ENCODE measurements at regions not wholly inside any gene's neighbourhood (a gene's known extent, or its start where the extent isn't known, plus 50 kb on each side); places are given as distances from the start of the nearest gene placed in this dataset.

- H3K27me3 ChIP-seq (replicated peaks; ENCODE audit: insufficient read depth), result no peaks in the 10 kb centered on the region
- TF ChIP-seq POLR2A (IDR thresholded peaks at IDR 0.05), result no peak
- no peak for TF ChIP-seq POLR2AphosphoS5 (IDR thresholded peaks at IDR 0.05)
- TF ChIP-seq CTCF (IDR thresholded peaks at IDR 0.05), result no peak
- no peak overlapping the region for H3K27ac ChIP-seq
- H3K9me3 ChIP-seq, result no peaks in the 10 kb centered on the region
- 54% methylated on average over 5 of the region's 5 CpGs for WGBS
- H3K4me1 ChIP-seq (replicated peaks), result no peaks in the 10 kb centered on the region
- DNase-seq (ENCODE audit: low spot score), result no peak
- no peak overlapping the region for H3K4me3 ChIP-seq
- no peaks in the 10 kb centered on the region for H3K36me3 ChIP-seq
- intact Hi-C loops (cut with DNase I), result no loop called here
Observed at GRCh38 chr6:139625998-139626975, 251.8 kb upstream of the CITED2 start.

DNA sequence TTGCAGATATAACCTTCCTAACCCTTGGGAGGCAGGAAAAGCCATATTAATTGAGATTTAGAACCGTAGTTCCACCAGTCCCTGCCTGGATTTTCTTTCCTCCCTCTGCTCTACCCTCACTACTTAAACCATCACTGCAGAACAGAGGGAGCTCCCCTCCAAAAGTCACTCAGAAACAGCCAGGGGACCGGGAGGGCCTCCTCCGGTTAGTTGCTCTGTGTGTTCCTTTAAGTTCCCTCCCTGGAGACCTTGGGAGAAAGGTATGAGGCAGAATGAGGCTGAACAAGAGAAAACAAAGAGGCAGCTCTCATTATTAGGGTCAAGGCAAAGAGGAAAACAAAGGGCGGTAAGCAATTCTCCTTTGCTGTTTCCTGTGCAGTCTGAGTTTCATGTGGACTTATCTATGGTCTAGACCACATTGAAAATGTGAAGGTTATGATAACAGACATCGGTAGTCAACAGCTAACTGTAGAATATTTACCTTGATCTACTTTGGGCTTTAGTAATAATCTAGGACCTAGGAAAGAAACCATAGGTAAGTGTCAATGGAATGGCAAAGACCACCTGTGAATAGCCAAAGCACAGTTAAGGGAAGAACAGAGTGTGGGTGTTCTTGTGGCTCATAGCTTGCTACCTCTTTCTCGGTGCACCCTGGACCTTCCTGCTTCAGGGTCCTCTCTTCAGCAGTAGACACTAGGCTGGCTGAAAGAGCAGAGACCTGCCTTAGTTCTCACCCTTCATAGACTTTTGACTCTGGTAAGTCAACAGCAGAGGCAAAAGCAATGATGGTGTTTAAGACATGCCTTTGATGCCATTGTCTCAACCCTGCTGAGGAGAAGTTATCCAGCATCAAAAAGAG lies 250.9 kb upstream of the CITED2 start:
- Histone ChIP-seq H3K36me3 (no peaks in the 10 kb centered on the region), H3K27ac (no peak overlapping the region), H3K4me3 (no peak overlapping the region), H3K9me3 (no peaks in the 10 kb centered on the region), H3K27me3 (replicated peaks; ENCODE audit: insufficient read depth) (no peaks in the 10 kb centered on the region), H3K4me1 (replicated peaks) (no peaks in the 10 kb centered on the region)
- WGBS, result 88% methylated on average over 6 of the region's 6 CpGs
- TF ChIP-seq POLR2AphosphoS5 (IDR thresholded peaks at IDR 0.05), result no peak
- TF ChIP-seq CTCF (IDR thresholded peaks at IDR 0.05), result no peak
- TF ChIP-seq POLR2A (IDR thresholded peaks at IDR 0.05), result no peak
- intact Hi-C loops (cut with DNase I), result no loop called here
- no peak for DNase-seq (ENCODE audit: low spot score)

- Histone ChIP-seq H3K27me3 (replicated peaks; ENCODE audit: insufficient read depth) (no peaks in the 10 kb centered on the region), H3K9me3 (no peaks in the 10 kb centered on the region), H3K36me3 (no peaks in the 10 kb centered on the region), H3K27ac (no peak overlapping the region), H3K4me3 (no peak overlapping the region), H3K4me1 (replicated peaks) (no peaks in the 10 kb centered on the region)
- WGBS, result 99% methylated on average over 4 of the region's 4 CpGs
- intact Hi-C loops (cut with DNase I), result no loop called here
- DNase-seq (ENCODE audit: low spot score), result no peak
- TF ChIP-seq POLR2A (IDR thresholded peaks at IDR 0.05), result no peak
- no peak for TF ChIP-seq POLR2AphosphoS5 (IDR thresholded peaks at IDR 0.05)
- no peak for TF ChIP-seq CTCF (IDR thresholded peaks at IDR 0.05)
Observed at GRCh38 chr6:139623372-139623771, 248.9 kb upstream of the CITED2 start.

DNA sequence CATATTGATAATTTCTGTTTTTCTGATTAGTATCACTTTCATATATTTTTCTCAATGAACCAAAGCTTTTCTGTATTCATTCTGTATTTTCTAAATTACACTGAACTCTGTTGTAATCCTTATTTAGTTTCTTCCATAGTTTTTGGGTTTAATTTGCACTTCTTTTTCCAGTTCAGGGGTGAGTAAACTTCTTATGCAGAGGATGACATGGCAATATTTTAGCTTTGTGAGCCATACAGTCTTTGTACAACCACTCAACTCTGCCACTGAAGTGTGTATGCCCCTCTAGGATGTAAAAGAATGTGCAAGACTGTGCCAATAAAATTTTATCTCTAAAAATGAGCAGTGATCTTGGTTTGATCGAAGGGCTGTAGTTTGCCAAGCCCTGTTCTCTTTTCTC lies 239.0 kb upstream of the CITED2 start:
- Histone ChIP-seq H3K4me1 (replicated peaks) (no peaks in the 10 kb centered on the region), H3K36me3 (no peaks in the 10 kb centered on the region), H3K9me3 (no peaks in the 10 kb centered on the region), H3K27ac (no peak overlapping the region), H3K4me3 (no peak overlapping the region), H3K27me3 (replicated peaks; ENCODE audit: insufficient read depth) (no peaks in the 10 kb centered on the region)
- 76% methylated on average over 1 of the region's 1 CpG for WGBS
- TF ChIP-seq POLR2A (IDR thresholded peaks at IDR 0.05), result no peak
- TF ChIP-seq CTCF (IDR thresholded peaks at IDR 0.05), result no peak
- TF ChIP-seq POLR2AphosphoS5 (IDR thresholded peaks at IDR 0.05), result no peak
- intact Hi-C loops (cut with DNase I), result no loop called here
- no peak for DNase-seq (ENCODE audit: low spot score)
